ENCODE measurements at regions not wholly inside any gene's neighbourhood (a gene's known extent, or its start where the extent isn't known, plus 50 kb on each side); places are given as distances from the start of the nearest gene placed in this dataset.
"Not testable (repeated sequence)": the region's sequence is repeated elsewhere in the genome, so short reads cannot be mapped to it uniquely, and the experiment has no call there.

DNA sequence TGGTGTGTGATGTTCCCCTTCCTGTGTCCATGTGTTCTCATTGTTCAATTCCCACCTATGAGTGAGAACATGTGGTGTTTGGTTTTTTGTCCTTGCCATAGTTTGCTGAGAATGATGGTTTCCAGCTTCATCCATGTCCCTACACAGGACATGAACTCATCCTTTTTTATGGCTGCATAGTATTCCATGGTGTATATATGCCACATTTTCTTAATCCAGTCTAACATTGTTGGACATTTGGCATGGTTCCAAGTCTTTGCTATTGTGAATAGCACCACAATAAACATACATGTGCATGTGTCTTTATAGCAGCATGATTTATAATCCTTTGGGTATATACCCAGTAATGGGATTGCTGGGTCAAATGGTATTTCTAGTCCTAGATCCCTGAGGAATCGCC, 340.3 kb downstream of the DLEU7 start:
- H3K9me3 ChIP-seq (ENCODE audit: control insufficient read depth, insufficient read depth, low read length); H3K4me2 ChIP-seq (ENCODE audit: low read depth, low read length); BruUV-seq (replicated peaks); H3K4me3 ChIP-seq (ENCODE audit: insufficient read depth, low read depth, low read length); H3K4ac ChIP-seq (ENCODE audit: low read depth, low read length); H3K36me3 ChIP-seq (ENCODE audit: control insufficient read depth, insufficient read depth, low read length); H3K79me1 ChIP-seq (ENCODE audit: low read depth in 1 of 2, low read length in 2 of 2); H3K18ac ChIP-seq (ENCODE audit: low read depth, low read length); in situ Hi-C loops (cut with MboI; ENCODE audit: low sequenced_read_pairs); H2BK5ac ChIP-seq (ENCODE audit: low read depth, low read length, poor library complexity, severe bottlenecking); H3K9me1 ChIP-seq (ENCODE audit: insufficient read depth, low read length); H3K27ac ChIP-seq (ENCODE audit: insufficient read depth, low read length); H2AFZ ChIP-seq (replicated peaks; ENCODE audit: low read length, poor library complexity); CTCF ChIA-PET; H3K4me1 ChIP-seq (ENCODE audit: control insufficient read depth, insufficient read depth, low read length); H4K5ac ChIP-seq (ENCODE audit: low read depth, low read length); H3K27me3 ChIP-seq (ENCODE audit: control insufficient read depth, insufficient read depth, low read length); POLR2A ChIA-PET (ENCODE audit: unreplicated experiment); dilution Hi-C loops (cut with HindIII; ENCODE audit: low sequenced_read_pairs, unreplicated experiment); H2BK120ac ChIP-seq (ENCODE audit: low read depth, low read length); H3K9ac ChIP-seq (ENCODE audit: low read depth, low read length); H4K8ac ChIP-seq (ENCODE audit: low read depth in 2 of 2, low read length in 2 of 2); H3K56ac ChIP-seq (ENCODE audit: extremely low read depth, insufficient read depth, low read length); ATAC-seq (ENCODE audit: low read depth); H3K23ac ChIP-seq (ENCODE audit: low read depth, low read length); H2BK15ac ChIP-seq (ENCODE audit: low read depth, low read length); H2BK20ac ChIP-seq (ENCODE audit: low read depth, low read length); H3K14ac ChIP-seq (replicated peaks; ENCODE audit: low read depth, low read length); intact Hi-C loops (cut with micrococcal nuclease); H4K20me1 ChIP-seq (ENCODE audit: insufficient read depth, low read length); H2AK9ac ChIP-seq (replicated peaks; ENCODE audit: low read depth, low read length, poor library complexity); H4K91ac ChIP-seq (ENCODE audit: insufficient read depth, low read depth, low read length); H2AK5ac ChIP-seq (ENCODE audit: low read depth, low read length); DNase-seq: not testable (repeated sequence)
- WGBS, 2 experiments (ENCODE audit: extremely low coverage in 2 of 2, insufficient read length in 1 of 2), result no CpG with 5 or more reads among the region's 1 CpG
